H1 (cell line): ENCODE measurements at regions not wholly inside any gene's neighbourhood (a gene's known extent, or its start where the extent isn't known, plus 50 kb on each side); places are given as distances from the start of the nearest gene placed in this dataset.

Source experiments
- CTCF ChIA-PET: fragments of 300-600 bp; sonication (Branson Sonifier 250); formaldehyde crosslinking; loops from one replicate; lab custom pipeline; 2021; ENCODE audit not compliant: partially characterized antibody; lab: Charles Lee
- POLR2A ChIA-PET: fragments of 300-600 bp; sonication (Branson Sonifier 250); formaldehyde crosslinking; loops from one replicate; lab custom pipeline; 2021; ENCODE audit warnings: inconsistent platforms; ENCODE audit not compliant: partially characterized antibody; lab: Charles Lee
- DNase-seq, 2 experiments: peaks; one replicate each; pipeline versions ENCODE4 v3.0.0 to v3.0.0-alpha.2; 2010 to 2022; ENCODE audit warnings: low spot score in 2 of 2, low read depth in 1 of 2, mixed read lengths in 1 of 2
- FAIRE-seq: peaks from 2 replicates; lab custom pipeline; 2011; peaks lifted over from hg19 to GRCh38; lab: Jason Lieb, UNC
- H2AFZ ChIP-seq: 2 replicates; pipeline ENCODE4 v1.8.1; 2012; ENCODE audit warnings: low read length, inconsistent platforms
- H2AK5ac ChIP-seq: 2 replicates; pipeline ENCODE4 v1.6.1; 2013; ENCODE audit warnings: low read depth, low read length
- H2BK120ac ChIP-seq: replicated peaks from 2 replicates; pipeline ENCODE3; 2013; ENCODE audit warnings: low read depth, low read length, inconsistent platforms
- H2BK12ac ChIP-seq: 2 replicates; pipeline ENCODE4 v1.6.1; 2013; ENCODE audit warnings: low read depth, low read length
- H2BK15ac ChIP-seq: 2 replicates; pipeline ENCODE4 v1.6.1; 2013; ENCODE audit warnings: low read length
- H2BK20ac ChIP-seq: 2 replicates; pipeline ENCODE4 v1.6.1; 2013; ENCODE audit warnings: low read length
- H2BK5ac ChIP-seq: 2 replicates; pipeline ENCODE4 v1.6.1; 2013; ENCODE audit warnings: low read depth, low read length
- H3K14ac ChIP-seq: 2 replicates; pipeline ENCODE4 v1.6.1; 2013; ENCODE audit warnings: inconsistent platforms; ENCODE audit not compliant: insufficient read length
- H3K18ac ChIP-seq: 2 replicates; pipeline ENCODE4 v1.6.1; 2013; ENCODE audit warnings: low read length; ENCODE audit errors: extremely low read depth
- H3K23ac ChIP-seq: 2 replicates; pipeline ENCODE4 v1.6.1; 2013; ENCODE audit warnings: inconsistent platforms; ENCODE audit not compliant: insufficient read length
- H3K23me2 ChIP-seq: 2 replicates; pipeline ENCODE4 v1.6.1; 2013; ENCODE audit warnings: low read depth, low read length
- H3K27ac ChIP-seq: 2 replicates; pipeline ENCODE4 v1.6.1; 2011; ENCODE audit warnings: low read depth, low read length, inconsistent platforms
- H3K27me3 ChIP-seq, 4 experiments: replicated peaks in 1 of 4; 1 replicate in 1 of 4; 2 replicates in 3 of 4; pipeline versions ENCODE4 v1.6.1 to v1.8.1; 2011 to 2013; ENCODE audit warnings: low read length in 3 of 4, mild to moderate bottlenecking in 3 of 4, inconsistent platforms in 2 of 4, mixed read lengths in 2 of 4, moderate library complexity in 1 of 4; ENCODE audit not compliant: control insufficient read depth in 3 of 4, insufficient read depth in 3 of 4; ENCODE audit errors: extremely low read depth in 1 of 4
- H3K36me3 ChIP-seq, 4 experiments: 2 replicates each; pipeline versions ENCODE4 v1.6.1 to v1.8.1; 2011 to 2013; ENCODE audit warnings: mild to moderate bottlenecking in 4 of 4, low read length in 3 of 4, moderate library complexity in 2 of 4, control low read depth in 1 of 4, inconsistent platforms in 1 of 4; ENCODE audit not compliant: insufficient read depth in 4 of 4, control insufficient read depth in 2 of 4
- H3K4ac ChIP-seq: replicated peaks from 2 replicates; pipeline ENCODE3; 2013; ENCODE audit warnings: low read length, low read depth, mixed read lengths, inconsistent platforms; ENCODE audit not compliant: insufficient read length
- H3K4me1 ChIP-seq, 4 experiments: replicated peaks in 1 of 4; 1 replicate in 1 of 4; 2 replicates in 3 of 4; pipeline versions ENCODE4 v1.6.1 to v1.8.1; 2011 to 2013; ENCODE audit warnings: low read length in 3 of 4, inconsistent platforms in 2 of 4, mixed read lengths in 1 of 4; ENCODE audit not compliant: insufficient read depth in 4 of 4, control insufficient read depth in 3 of 4
- H3K4me2 ChIP-seq, 2 experiments: 2 replicates each; pipeline versions ENCODE4 v1.6.1 to v1.8.1; 2011 to 2013; ENCODE audit warnings: low read depth in 2 of 2, low read length in 2 of 2, control low read depth in 1 of 2, inconsistent platforms in 1 of 2, mild to moderate bottlenecking in 1 of 2; ENCODE audit not compliant: insufficient read depth in 1 of 2
- H3K4me3 ChIP-seq, 4 experiments: fragments of 200-600, 300-600 bp in 1 of 4; sonication (generic), shearing (Covaris generic), sonication (Bioruptor Twin) in 1 of 4; 2 replicates each; pipeline versions ENCODE4 v1.5.1 to v1.8.1; 2011 to 2016; ENCODE audit warnings: low read length in 4 of 4, low read depth in 3 of 4, control low read depth in 2 of 4, inconsistent platforms in 2 of 4, mild to moderate bottlenecking in 2 of 4, mixed read lengths in 1 of 4, moderate library complexity in 1 of 4; ENCODE audit not compliant: insufficient read depth in 2 of 4; ENCODE audit errors: extremely low read depth in 1 of 4
- H3K56ac ChIP-seq: replicated peaks from 2 replicates; pipeline ENCODE3; 2013; ENCODE audit warnings: low read depth, mild to moderate bottlenecking, mixed read lengths, low read length, inconsistent platforms; ENCODE audit not compliant: insufficient read length
- H3K79me1 ChIP-seq: 2 replicates; pipeline ENCODE4 v1.6.1; 2013; ENCODE audit warnings: low read depth, low read length, control low read depth
- H3K79me2 ChIP-seq, 2 experiments: 2 replicates each; pipeline versions ENCODE4 v1.6.1 to v1.8.1; 2012 to 2013; ENCODE audit warnings: low read length in 2 of 2, mild to moderate bottlenecking in 2 of 2, inconsistent platforms in 1 of 2; ENCODE audit not compliant: insufficient read depth in 2 of 2, control insufficient read depth in 1 of 2
- H3K9ac ChIP-seq, 4 experiments: replicated peaks in 1 of 4; 1 replicate in 1 of 4; 2 replicates in 3 of 4; pipeline versions ENCODE4 v1.6.1 to v1.8.1; 2011 to 2013; ENCODE audit warnings: low read depth in 3 of 4, low read length in 3 of 4, control low read depth in 2 of 4, mild to moderate bottlenecking in 2 of 4, moderate library complexity in 2 of 4, inconsistent platforms in 1 of 4; ENCODE audit errors: extremely low read depth in 1 of 4
- H3K9me3 ChIP-seq, 2 experiments: 2 replicates each; pipeline versions ENCODE4 v1.6.1 to v1.8.1; 2012 to 2013; ENCODE audit warnings: mild to moderate bottlenecking in 2 of 2, moderate library complexity in 2 of 2, control low read depth in 1 of 2, inconsistent platforms in 1 of 2, low read depth in 1 of 2, low read length in 1 of 2, mixed read lengths in 1 of 2; ENCODE audit not compliant: insufficient read depth in 2 of 2
- H4K20me1 ChIP-seq, 2 experiments: replicated peaks in 1 of 2; 2 replicates each; pipeline versions ENCODE3 to v1.8.1; 2011 to 2013; ENCODE audit warnings: inconsistent platforms in 2 of 2, low read length in 2 of 2, mild to moderate bottlenecking in 1 of 2; ENCODE audit not compliant: insufficient read depth in 2 of 2, control insufficient read depth in 1 of 2
- H4K5ac ChIP-seq: 2 replicates; pipeline ENCODE4 v1.6.1; 2013; ENCODE audit warnings: low read length, low read depth, mixed read lengths, inconsistent platforms; ENCODE audit not compliant: insufficient read length
- H4K8ac ChIP-seq: 2 replicates; pipeline ENCODE4 v1.8.0; 2013; ENCODE audit warnings: mild to moderate bottlenecking, moderate library complexity, low read length, inconsistent platforms; ENCODE audit not compliant: insufficient read depth; ENCODE audit errors: extremely low read depth
- H4K91ac ChIP-seq: replicated peaks from 2 replicates; pipeline ENCODE3; 2013; ENCODE audit warnings: low read length, mixed read lengths, inconsistent platforms; ENCODE audit not compliant: insufficient read length
- CBX5 ChIP-seq: fragments of 300-800, 300-1000 bp; sonication (generic); IDR thresholded peaks from 2 replicates; pipeline ENCODE4 v1.7.1; 2016; ENCODE audit warnings: antibody characterized with exemption, low read length, low read depth
- FOSL1 ChIP-seq: IDR thresholded peaks from 2 replicates; pipeline ENCODE4 v1.6.1; 2011; ENCODE audit warnings: mild to moderate bottlenecking, low read depth, low read length, moderate library complexity; ENCODE audit not compliant: insufficient read depth
- RFX5 ChIP-seq: IDR thresholded peaks from 2 replicates; pipeline ENCODE4 v1.6.1; 2011; ENCODE audit warnings: low read depth, low read length, improper control_type of control experiment, borderline replicate concordance
- WGBS, 2 experiments: shearing (Covaris generic) in 1 of 2; methylation state at CpG; one replicate each; pipeline versions ENCODE4 v1.1.6 to v1.1.7; 2013 to 2015; ENCODE audit warnings: low lambda C conversion rate in 2 of 2, mixed read lengths in 2 of 2, inconsistent platforms in 1 of 2, low coverage in 1 of 2, missing lambda C conversion rate in 1 of 2; ENCODE audit not compliant: insufficient replicate concordance in 2 of 2, insufficient coverage in 1 of 2, insufficient read length in 1 of 2; ENCODE audit errors: extremely low coverage in 1 of 2, missing lambda C conversion rate in 1 of 2; 5-methylcytosine and 5-hydroxymethylcytosine counted together
- TF ChIP-seq, protein P1 (sequence below): IDR thresholded peaks from 2 replicates; pipeline ENCODE4 v1.6.1; 2011; ENCODE audit warnings: low read depth, mild to moderate bottlenecking, low read length; ENCODE audit not compliant: insufficient read depth

DNA sequence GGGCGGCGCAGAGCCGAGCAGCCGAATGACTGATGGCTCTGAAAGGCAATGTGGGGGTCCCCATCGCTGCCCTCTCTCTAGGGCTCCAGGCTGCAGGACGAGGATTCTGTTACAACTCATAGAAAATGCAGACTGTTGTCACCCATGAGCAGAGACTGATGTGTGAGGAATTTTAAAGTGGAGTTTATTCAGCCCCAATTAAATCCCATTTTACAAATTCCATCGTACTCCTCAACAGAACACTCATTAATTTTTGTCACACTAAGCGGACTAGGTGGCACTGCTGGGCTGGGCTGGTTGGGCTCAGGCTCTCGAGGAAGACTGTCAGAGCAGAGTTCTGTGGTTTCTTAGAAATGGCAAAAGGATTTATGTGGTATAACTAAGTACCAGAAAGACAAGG, 102.6 kb upstream of the SPON1 start:
- H3K18ac ChIP-seq: no peak overlapping the region
- H3K9me3 ChIP-seq: no peaks in the 10 kb centered on the region
- no peaks in the 10 kb centered on the region for H3K79me1 ChIP-seq
- H3K4me3 ChIP-seq: no peak overlapping the region
- ChIA-PET CTCF (interaction anchor here (1.5 kb wide), 1 partner anchor 14 kb away, joined by 5 read pairs; no protein-coding TSS in a partner anchor), POLR2A (no interaction called here)
- H2AFZ ChIP-seq: no peak overlapping the region
- WGBS, 2 experiments: 92% methylated on average over 9 of the region's 9 CpGs; no CpG with 5 or more reads in 1 of the 2 experiments
- no peak overlapping the region for H2BK20ac ChIP-seq
- no peak overlapping the region for H2BK5ac ChIP-seq
- H3K23ac ChIP-seq: no peak overlapping the region
- no peak overlapping the region for H4K5ac ChIP-seq
- H3K9ac ChIP-seq: no peak overlapping the region
- no peak overlapping the region for H2BK120ac ChIP-seq
- no peaks in the 10 kb centered on the region; a peak in 1 of 7 replicates for H3K27me3 ChIP-seq
- no peaks in the 10 kb centered on the region for H3K36me3 ChIP-seq
- no peak overlapping the region for H3K4me2 ChIP-seq
- no peak overlapping the region for H2BK12ac ChIP-seq
- no peaks in the 10 kb centered on the region for H3K4me1 ChIP-seq
- FAIRE-seq: no peak
- H2BK15ac ChIP-seq: no peak overlapping the region
- H4K8ac ChIP-seq: no peak overlapping the region
- H4K20me1 ChIP-seq: no peaks in the 10 kb centered on the region
- H3K27ac ChIP-seq: no peak overlapping the region
- TF ChIP-seq RFX5: no peak
- no peak for TF ChIP-seq FOSL1
- TF ChIP-seq, protein P1, sequence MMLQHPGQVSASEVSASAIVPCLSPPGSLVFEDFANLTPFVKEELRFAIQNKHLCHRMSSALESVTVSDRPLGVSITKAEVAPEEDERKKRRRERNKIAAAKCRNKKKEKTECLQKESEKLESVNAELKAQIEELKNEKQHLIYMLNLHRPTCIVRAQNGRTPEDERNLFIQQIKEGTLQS: no peak
- no peak for TF ChIP-seq CBX5
- H3K23me2 ChIP-seq: no peaks in the 10 kb centered on the region
- H3K14ac ChIP-seq: no peak overlapping the region
- H3K56ac ChIP-seq: no peak overlapping the region
- H2AK5ac ChIP-seq: no peak overlapping the region
- DNase-seq: no peak
- H4K91ac ChIP-seq: no peak overlapping the region
- no peaks in the 10 kb centered on the region for H3K79me2 ChIP-seq
- H3K4ac ChIP-seq: no peak overlapping the region
